Neutrophil (primary cell): ENCODE measurements at regions not wholly inside any gene's neighbourhood (a gene's known extent, or its start where the extent isn't known, plus 50 kb on each side); places are given as distances from the start of the nearest gene placed in this dataset.
"Not testable (repeated sequence)": the region's sequence is repeated elsewhere in the genome, so short reads cannot be mapped to it uniquely, and the experiment has no call there.

Source experiments
- H3K27ac ChIP-seq: fragments of 200-600 bp; sonication (generic); 2 replicates; pipeline ENCODE4 v1.5.1; 2016; ENCODE audit warnings: mild to moderate bottlenecking, moderate library complexity
- H3K27me3 ChIP-seq: fragments of 200-600 bp; sonication (generic); 2 replicates; pipeline ENCODE4 v1.6.0; 2016; ENCODE audit warnings: mild to moderate bottlenecking
- H3K36me3 ChIP-seq: fragments of 200-600 bp; sonication (generic); 2 replicates; pipeline ENCODE4 v1.5.1; 2017
- H3K4me1 ChIP-seq, 2 experiments: fragments of 200-600 bp in 1 of 2; sonication (generic) in 1 of 2; 1 replicate in 1 of 2; 2 replicates in 1 of 2; pipeline versions ENCODE4 v1.5.1 to v1.6.1; 2013 to 2016; ENCODE audit warnings: low read depth in 1 of 2, low read length in 1 of 2, mild to moderate bottlenecking in 1 of 2, moderate library complexity in 1 of 2; ENCODE audit not compliant: control insufficient read depth in 1 of 2, insufficient read depth in 1 of 2
- H3K4me3 ChIP-seq, 2 experiments: fragments of 200-600 bp in 1 of 2; sonication (generic) in 1 of 2; 1 replicate in 1 of 2; 2 replicates in 1 of 2; pipeline ENCODE4 v1.5.1; 2013 to 2016; ENCODE audit warnings: low read depth in 1 of 2, low read length in 1 of 2, mild to moderate bottlenecking in 1 of 2, moderate library complexity in 1 of 2
- H3K9me3 ChIP-seq: fragments of 200-600 bp; sonication (generic); 2 replicates; pipeline ENCODE4 v1.5.1; 2016
- CTCF ChIP-seq: fragments of 200-600 bp; sonication (generic); IDR thresholded peaks from 2 replicates; pipeline ENCODE4 v1.5.1; 2016; ENCODE audit warnings: antibody characterized with exemption

- no peak overlapping the region for H3K27ac ChIP-seq
- TF ChIP-seq CTCF, result no peak
These were observed 154.4 kb downstream of the RAD51AP2 start for GRCh38 chr2:17363846-17364245.

GRCh38 chr2:17362956-17363355 is 155.3 kb downstream of the RAD51AP2 start:
- H3K4me1 ChIP-seq, result no peaks in the 10 kb centered on the region
- no peaks in the 10 kb centered on the region for H3K36me3 ChIP-seq
- H3K27me3 ChIP-seq, result no peaks in the 10 kb centered on the region
- no peak for TF ChIP-seq CTCF
- no peak overlapping the region for H3K27ac ChIP-seq
- no peaks in the 10 kb centered on the region for H3K9me3 ChIP-seq
- H3K4me3 ChIP-seq, result no peak overlapping the region

More at GRCh38 chr2:17363846-17364245, 154.4 kb downstream of the RAD51AP2 start:
- Histone ChIP-seq H3K4me1 (no peaks in the 10 kb centered on the region), H3K36me3 (no peaks in the 10 kb centered on the region), H3K27me3 (no peaks in the 10 kb centered on the region), H3K9me3 (no peaks in the 10 kb centered on the region), H3K4me3 (no peak overlapping the region)

DNA sequence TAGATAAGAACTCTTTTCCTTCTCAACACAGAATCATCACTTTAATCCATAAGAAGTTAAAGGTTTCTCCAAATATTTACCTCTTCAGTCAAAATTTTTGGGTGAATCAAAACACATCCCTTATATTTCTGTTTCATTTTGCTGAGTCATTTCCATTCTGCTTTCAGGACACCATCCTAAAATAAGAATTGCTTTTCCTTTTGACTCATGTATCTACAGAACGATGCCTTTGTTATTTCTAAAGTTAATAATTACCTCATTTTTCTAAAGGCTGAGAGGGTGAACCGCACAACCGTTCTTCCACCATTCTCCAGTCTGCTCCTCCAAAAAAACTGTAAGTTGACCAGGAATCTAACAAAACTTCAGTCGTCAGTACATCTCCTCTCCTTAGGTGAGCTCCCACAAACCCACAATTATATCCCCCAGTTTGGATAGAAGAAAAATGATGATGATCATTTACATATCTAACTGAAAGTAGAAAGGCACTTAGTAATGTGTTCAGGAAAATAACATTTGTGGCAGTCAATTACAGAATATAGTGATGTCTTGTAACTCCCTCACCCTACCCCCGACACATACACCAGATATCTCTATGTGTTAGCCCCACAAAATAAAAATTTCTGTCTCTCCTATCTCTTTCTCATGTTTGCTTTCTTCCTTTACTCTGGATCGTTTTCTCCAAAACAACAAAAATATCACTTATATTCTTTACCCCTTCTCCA is 162.5 kb downstream of the RAD51AP2 start:
- no peaks in the 10 kb centered on the region for H3K9me3 ChIP-seq
- no peaks in the 10 kb centered on the region for H3K4me1 ChIP-seq
- H3K27me3 ChIP-seq, result no peaks in the 10 kb centered on the region
- no peak overlapping the region for H3K27ac ChIP-seq
- no peak overlapping the region for H3K4me3 ChIP-seq
- no peak for TF ChIP-seq CTCF
- H3K36me3 ChIP-seq, result no peaks in the 10 kb centered on the region

GRCh38 chr2:17353263-17353662 is 165.0 kb downstream of the RAD51AP2 start:
- TF ChIP-seq CTCF, result no peak
- no peaks in the 10 kb centered on the region for H3K27me3 ChIP-seq
- H3K27ac ChIP-seq, result no peak overlapping the region
- H3K4me1 ChIP-seq, result no peaks in the 10 kb centered on the region
- no peaks in the 10 kb centered on the region for H3K9me3 ChIP-seq
- no peaks in the 10 kb centered on the region for H3K36me3 ChIP-seq
- H3K4me3 ChIP-seq, result no peak overlapping the region

GRCh38 chr2:17342692-17343091 is 175.5 kb downstream of the RAD51AP2 start:
- H3K9me3 ChIP-seq, H3K36me3 ChIP-seq, H3K27me3 ChIP-seq, H3K27ac ChIP-seq, H3K4me3 ChIP-seq: not testable (repeated sequence)
- peaks cover 8 to 12% of the 10 kb centered on the region in 2 experiments for H3K4me1 ChIP-seq

DNA sequence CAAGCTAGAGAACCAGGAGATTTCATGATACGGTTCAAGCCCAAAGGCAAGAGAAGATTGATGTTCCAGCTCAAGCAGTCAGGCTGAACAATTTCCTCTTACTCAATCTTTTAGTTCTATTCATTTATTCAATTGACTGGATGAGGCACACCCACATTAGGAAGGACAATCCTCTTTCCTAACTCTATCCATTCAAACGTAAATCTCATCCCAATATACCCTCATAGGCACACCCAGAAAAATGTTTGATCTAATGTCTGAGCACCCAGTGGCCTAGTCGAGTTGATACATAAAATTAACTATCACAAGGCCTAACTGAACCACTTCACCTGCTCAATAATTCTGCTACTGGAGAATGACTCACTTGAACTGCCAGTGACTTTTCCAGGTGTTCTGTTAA is 180.7 kb downstream of the RAD51AP2 start:
- Histone ChIP-seq H3K4me3 (no peak overlapping the region), H3K27ac (no peak overlapping the region), H3K4me1 (peaks cover 0 to 4% of the 10 kb centered on the region in 2 experiments), H3K9me3 (no peaks in the 10 kb centered on the region), H3K36me3 (no peaks in the 10 kb centered on the region), H3K27me3 (no peaks in the 10 kb centered on the region)
- TF ChIP-seq CTCF, result no peak
